ENCODE measurements at regions not wholly inside any gene's neighbourhood (a gene's known extent, or its start where the extent isn't known, plus 50 kb on each side); places are given as distances from the start of the nearest gene placed in this dataset.

GRCh38 chr18:64474773-64475172, 325.9 kb upstream of the LINC00305 start:
- ChIA-PET POLR2A (no interaction called here), CTCF (no interaction called here)
- 1% methylated on average over 7 of the region's 7 CpGs for WGBS (ENCODE audit: missing lambda C conversion rate)
- Histone ChIP-seq H3K4me2 (no peak overlapping the region), H3K4me1 (no peaks in the 10 kb centered on the region), H3K27ac (no peak overlapping the region), H3K4me3 (no peak overlapping the region), H3K9me3 (no peaks in the 10 kb centered on the region; the same call in 2 of the 3 replicates)
- FAIRE-seq (no peak), DNase-seq (ENCODE audit: low read depth in 1 of 2, low spot score in 1 of 2) (no peak), ATAC-seq (no peak)
- TF ChIP-seq FOSB (CRISPR knock-in tag; IDR thresholded peaks at IDR 0.05) (no peak), POLR2AphosphoS2 (conservative IDR thresholded peaks at IDR 0.05; ENCODE audit: low read length) (no peak), ZC3H11A (IDR thresholded peaks at IDR 0.05) (no peak), HOXB13 (CRISPR knock-in tag; IDR thresholded peaks at IDR 0.05; ENCODE audit: low read depth) (no peak), ELK1 (IDR thresholded peaks at IDR 0.05; ENCODE audit: low read depth, low read length) (no peak), HOXB5 (CRISPR knock-in tag; IDR thresholded peaks at IDR 0.05) (no peak), MAFK (IDR thresholded peaks at IDR 0.05; ENCODE audit: partially characterized antibody) (no peak), E2F6 (IDR thresholded peaks at IDR 0.05; ENCODE audit: borderline replicate concordance, low read depth) (no peak), ATOH8 (CRISPR knock-in tag; IDR thresholded peaks at IDR 0.05; ENCODE audit: low read depth) (no peak), RCOR1 (IDR thresholded peaks at IDR 0.05; ENCODE audit: low read depth, low read length) (no peak), TFCP2L1 (CRISPR knock-in tag; IDR thresholded peaks at IDR 0.05) (no peak), HES2 (IDR thresholded peaks at IDR 0.05) (no peak), FOXS1 (CRISPR knock-in tag; IDR thresholded peaks at IDR 0.05) (no peak), RNF2 (IDR thresholded peaks at IDR 0.05; ENCODE audit: borderline replicate concordance, low read depth) (no peak), ZSCAN20 (CRISPR knock-in tag; IDR thresholded peaks at IDR 0.05) (no peak), JUNB (IDR thresholded peaks at IDR 0.05) (no peak)

GRCh38 chr18:64474255-64474654, 325.4 kb upstream of the LINC00305 start:
- no peak overlapping the region for H3K4me2 ChIP-seq
- no peak overlapping the region for H3K27ac ChIP-seq
- no peaks in the 10 kb centered on the region for H3K4me1 ChIP-seq
- DNase-seq (ENCODE audit: low read depth in 1 of 2, low spot score in 1 of 2) (no peak), FAIRE-seq (no peak), ATAC-seq (no peak)
- H3K9me3 ChIP-seq = no peaks in the 10 kb centered on the region; the same call in 2 of the 3 replicates
- H3K4me3 ChIP-seq = no peak overlapping the region
- 3% methylated on average over 2 of the region's 2 CpGs for WGBS (ENCODE audit: missing lambda C conversion rate)
- TF ChIP-seq ATOH8 (CRISPR knock-in tag; IDR thresholded peaks at IDR 0.05; ENCODE audit: low read depth) (no peak), BCL3 (IDR thresholded peaks at IDR 0.05) (no peak), E2F6 (IDR thresholded peaks at IDR 0.05; ENCODE audit: borderline replicate concordance, low read depth) (no peak), JUNB (IDR thresholded peaks at IDR 0.05) (no peak), ELK1 (IDR thresholded peaks at IDR 0.05; ENCODE audit: low read depth, low read length) (no peak), NFE2L2 (conservative IDR thresholded peaks at IDR 0.05; ENCODE audit: low read length) (no peak), EHF (CRISPR knock-in tag; IDR thresholded peaks at IDR 0.05) (no peak), RCOR1 (IDR thresholded peaks at IDR 0.05; ENCODE audit: low read depth, low read length) (no peak), NR3C1 (IDR thresholded peaks at IDR 0.05) (no peak), MAX (IDR thresholded peaks at IDR 0.05) (no peak), EP300 (IDR thresholded peaks at IDR 0.05) (no peak), SREBF2 (IDR thresholded peaks at IDR 0.05) (no peak), HEYL (CRISPR knock-in tag; IDR thresholded peaks at IDR 0.05) (no peak), CHD4 (IDR thresholded peaks at IDR 0.05; ENCODE audit: borderline replicate concordance) (no peak), CBX2 (IDR thresholded peaks at IDR 0.05; ENCODE audit: borderline replicate concordance, low read depth) (no peak), PHF8 (IDR thresholded peaks at IDR 0.05; ENCODE audit: borderline replicate concordance, low read depth) (no peak), HES2 (IDR thresholded peaks at IDR 0.05) (no peak)
- ChIA-PET CTCF (no interaction called here), POLR2A (no interaction called here)
